HUES6 (cell line): ENCODE measurements at regions not wholly inside any gene's neighbourhood (a gene's known extent, or its start where the extent isn't known, plus 50 kb on each side); places are given as distances from the start of the nearest gene placed in this dataset.
A peak's percentile ranks its signal among the peaks of the same experiment; 100 is the strongest.

Experiments
- H3K27ac ChIP-seq: 2 replicates; pipeline ENCODE4 v1.7.0; 2013; ENCODE audit warnings: low read depth, mild to moderate bottlenecking, low read length, inconsistent platforms
- H3K27me3 ChIP-seq: 2 replicates; pipeline ENCODE4 v1.6.1; 2013; ENCODE audit warnings: low read length; ENCODE audit not compliant: control insufficient read depth, insufficient read depth
- H3K36me3 ChIP-seq: 2 replicates; pipeline ENCODE4 v1.6.1; 2013; ENCODE audit warnings: low read length; ENCODE audit not compliant: control insufficient read depth, insufficient read depth
- H3K4me1 ChIP-seq: 2 replicates; pipeline ENCODE4 v1.6.1; 2013; ENCODE audit warnings: low read length; ENCODE audit not compliant: control insufficient read depth, insufficient read depth
- H3K4me3 ChIP-seq: 2 replicates; pipeline ENCODE4 v1.5.1; 2013; ENCODE audit warnings: low read depth, low read length
- H3K9ac ChIP-seq: one replicate; pipeline ENCODE4 v1.6.1; 2013; ENCODE audit warnings: mild to moderate bottlenecking, low read length
- H3K9me3 ChIP-seq: 2 replicates; pipeline ENCODE4 v1.6.1; 2013; ENCODE audit warnings: low read depth, low read length; ENCODE audit not compliant: control insufficient read depth, insufficient read depth

DNA sequence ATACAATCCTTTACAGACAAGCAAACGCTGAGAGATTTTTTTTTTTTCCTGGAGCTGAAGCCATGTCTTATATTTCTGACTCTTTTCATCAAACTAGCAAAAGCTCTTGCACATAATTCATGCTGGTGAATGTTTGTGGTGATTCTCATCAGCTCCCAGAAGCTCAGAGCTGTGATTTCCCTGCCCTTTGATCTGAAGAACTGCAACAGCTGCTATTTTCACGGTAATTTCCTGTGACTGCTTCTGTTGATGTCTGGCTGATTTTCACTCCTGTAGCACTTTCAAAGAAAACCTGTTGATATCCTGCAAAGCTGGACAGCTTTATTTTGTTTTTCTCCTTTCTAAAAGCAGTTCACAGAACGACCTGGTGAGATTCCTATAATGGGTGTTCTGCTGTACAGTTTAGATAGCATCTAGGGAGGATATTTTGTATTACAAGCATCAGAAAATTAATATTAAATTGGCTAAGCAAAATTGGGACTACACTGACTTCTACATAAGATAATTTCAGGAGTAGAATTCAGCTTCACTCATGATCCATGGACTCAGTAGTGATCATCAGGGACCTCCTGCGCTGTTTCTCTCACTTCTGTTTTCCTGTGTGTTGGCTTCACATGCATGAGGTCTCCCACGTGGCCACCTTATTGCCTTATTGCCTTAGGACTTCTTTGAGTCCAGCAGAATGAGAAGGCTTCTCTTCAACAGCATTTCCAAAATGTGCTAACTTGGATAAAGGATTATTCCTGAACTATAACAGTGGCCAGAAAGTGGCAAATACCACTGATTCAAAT lies 1111.6 kb upstream of the SORCS1 start:
- H3K27ac ChIP-seq, result no peak overlapping the region
- no peaks in the 10 kb centered on the region for H3K9me3 ChIP-seq
- no peaks in the 10 kb centered on the region for H3K36me3 ChIP-seq
- no peak overlapping the region for H3K4me3 ChIP-seq
- H3K9ac ChIP-seq, result no peak overlapping the region
- 0 out of 2 replicates have a peak, but pooled peaks cover 5% of the 10 kb centered on the region for H3K4me1 ChIP-seq
- H3K27me3 ChIP-seq, result no peaks in the 10 kb centered on the region

DNA sequence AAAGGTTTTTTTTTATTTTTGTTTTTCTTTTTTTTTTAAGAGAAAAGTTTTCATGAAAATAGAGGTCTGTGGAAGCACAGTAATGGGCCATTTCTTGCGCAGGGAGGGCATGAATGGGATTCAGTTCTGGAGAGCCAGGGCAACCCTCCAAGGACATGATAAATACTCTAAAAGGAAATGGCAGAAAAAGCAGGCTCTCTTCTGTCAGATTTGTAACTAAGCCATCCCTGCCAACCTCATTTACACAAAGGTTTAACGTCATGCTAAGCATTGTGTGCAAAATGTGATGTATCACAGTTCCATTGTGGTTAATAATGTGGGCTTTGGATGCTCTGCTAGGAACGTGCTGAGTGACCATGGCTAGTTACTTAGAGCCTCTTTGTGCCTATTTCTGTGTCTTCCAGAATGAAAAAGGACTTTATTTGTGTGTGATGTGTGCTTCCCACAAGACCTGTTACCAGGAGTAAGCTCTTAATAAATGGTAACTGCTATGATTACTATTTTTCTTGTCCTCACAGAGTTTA lies 1095.9 kb upstream of the SORCS1 start:
- Histone ChIP-seq H3K9ac (no peak overlapping the region), H3K36me3 (no peaks in the 10 kb centered on the region), H3K27me3 (no peaks in the 10 kb centered on the region), H3K9me3 (no peaks in the 10 kb centered on the region), H3K4me1 (no peaks in the 10 kb centered on the region), H3K4me3 (no peak overlapping the region), H3K27ac (no peak overlapping the region)

DNA sequence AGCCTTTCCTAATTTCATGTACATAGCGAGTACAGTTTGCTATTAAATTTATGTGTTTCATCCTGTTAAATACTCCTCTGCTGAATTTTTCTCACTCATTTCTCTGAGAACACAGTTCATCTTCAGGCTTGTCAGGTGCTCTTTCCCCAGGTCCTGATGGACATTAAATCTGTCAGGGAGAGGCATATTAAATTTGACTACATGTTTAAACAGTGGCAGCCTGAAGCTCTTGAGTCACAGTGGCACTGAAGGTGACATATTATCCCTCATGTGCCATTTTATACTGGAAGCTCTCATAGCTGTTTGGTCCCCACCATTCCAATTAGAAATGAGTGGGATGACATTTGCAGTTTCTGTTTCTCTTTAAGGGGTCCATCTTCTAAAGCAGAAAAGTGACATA lies 1089.6 kb upstream of the SORCS1 start:
- 0 out of 2 replicates have a peak, but pooled peaks cover 7% of the 10 kb centered on the region for H3K9me3 ChIP-seq
- H3K36me3 ChIP-seq, result no peaks in the 10 kb centered on the region
- no peaks in the 10 kb centered on the region for H3K27me3 ChIP-seq
- H3K4me1 ChIP-seq, result no peaks in the 10 kb centered on the region
- no peak overlapping the region for H3K27ac ChIP-seq
- no peak overlapping the region for H3K9ac ChIP-seq
- H3K4me3 ChIP-seq, result no peak overlapping the region

DNA sequence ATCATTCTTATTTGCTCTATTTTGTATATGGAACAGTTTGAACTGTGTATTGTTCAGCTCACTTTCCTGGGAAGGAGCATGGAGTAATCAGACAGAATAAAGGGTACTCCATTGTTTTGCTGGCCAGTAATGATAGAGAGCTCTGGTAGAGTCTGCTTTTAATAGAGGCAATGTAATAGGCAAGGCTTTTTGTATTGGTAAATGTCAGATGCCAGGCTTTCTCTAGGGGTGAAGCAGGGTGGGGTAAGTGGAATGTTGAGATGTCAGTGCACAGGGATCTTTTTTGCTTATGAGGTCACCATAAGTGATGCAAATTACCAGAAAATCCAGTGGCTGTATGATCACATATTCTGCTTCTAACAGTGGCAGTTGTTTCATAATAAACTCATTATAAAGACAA lies 1088.3 kb upstream of the SORCS1 start:
- Histone ChIP-seq H3K9me3 (peaks cover 12% of the 10 kb centered on the region; the same call in 1 of the 2 replicates), H3K4me1 (no peaks in the 10 kb centered on the region), H3K27me3 (no peaks in the 10 kb centered on the region), H3K27ac (no peak overlapping the region), H3K4me3 (no peak overlapping the region), H3K36me3 (no peaks in the 10 kb centered on the region), H3K9ac (no peak overlapping the region)

DNA sequence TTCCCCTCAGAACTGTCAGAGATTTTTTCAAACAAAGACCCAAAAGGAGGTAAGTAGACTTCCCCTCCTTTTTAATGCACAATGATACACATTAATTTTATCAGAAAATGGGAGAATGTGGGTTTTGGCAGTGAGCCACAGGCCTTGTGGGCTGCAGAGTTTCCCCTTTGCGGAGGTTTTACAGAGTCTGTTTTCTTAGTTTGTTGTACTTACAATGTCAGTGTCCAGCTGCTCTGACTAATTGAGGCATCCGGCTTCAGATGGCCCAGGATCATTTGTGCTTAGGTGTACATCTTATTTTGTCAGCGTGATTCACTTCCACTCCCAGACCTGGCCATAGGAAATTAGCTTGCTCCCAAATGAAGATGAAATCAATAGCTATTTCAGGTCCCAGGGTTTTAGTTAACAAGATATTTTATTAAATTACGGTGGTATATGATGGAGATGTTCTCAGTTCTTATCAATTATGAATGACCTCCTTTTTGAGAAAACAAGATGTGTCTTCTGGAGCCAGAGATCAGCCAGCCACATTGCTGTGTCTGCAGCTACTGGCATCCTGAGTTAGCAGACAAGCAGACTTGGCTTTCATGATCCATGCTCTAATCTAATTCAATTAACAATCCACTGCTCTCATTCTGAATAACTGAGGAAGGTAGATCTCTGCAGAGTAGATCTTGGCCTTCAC lies 1086.6 kb upstream of the SORCS1 start:
- no peak overlapping the region for H3K9ac ChIP-seq
- no peaks in the 10 kb centered on the region for H3K36me3 ChIP-seq
- peaks cover 12% of the 10 kb centered on the region; the same call in 1 of the 2 replicates for H3K9me3 ChIP-seq
- H3K27me3 ChIP-seq, result no peaks in the 10 kb centered on the region
- H3K4me3 ChIP-seq, result no peak overlapping the region
- H3K27ac ChIP-seq, result no peak overlapping the region
- no peaks in the 10 kb centered on the region for H3K4me1 ChIP-seq

DNA sequence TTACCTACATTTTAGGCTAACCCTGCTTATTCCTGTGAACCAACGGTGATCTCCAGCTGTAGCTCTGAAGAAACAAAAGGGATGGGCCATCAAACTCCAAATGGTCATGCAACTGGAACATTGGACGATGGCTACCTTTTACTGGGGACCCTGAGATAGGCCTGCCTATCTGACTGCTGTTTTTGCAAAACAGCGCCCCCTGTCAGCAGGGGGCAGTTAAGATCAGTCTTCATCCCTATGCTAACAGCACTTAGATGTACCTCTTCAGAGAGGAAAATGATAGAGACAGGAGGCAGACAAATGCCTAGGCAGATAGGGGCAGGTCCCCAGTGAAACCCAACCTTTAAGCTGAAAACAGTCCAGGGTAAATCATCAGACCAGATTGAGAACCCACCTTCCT lies 1085.4 kb upstream of the SORCS1 start:
- Histone ChIP-seq H3K4me3 (no peak overlapping the region), H3K9me3 (peaks cover 18% of the 10 kb centered on the region; the same call in 1 of the 2 replicates), H3K4me1 (no peaks in the 10 kb centered on the region), H3K9ac (no peak overlapping the region), H3K36me3 (no peaks in the 10 kb centered on the region), H3K27me3 (no peaks in the 10 kb centered on the region), H3K27ac (no peak overlapping the region)

DNA sequence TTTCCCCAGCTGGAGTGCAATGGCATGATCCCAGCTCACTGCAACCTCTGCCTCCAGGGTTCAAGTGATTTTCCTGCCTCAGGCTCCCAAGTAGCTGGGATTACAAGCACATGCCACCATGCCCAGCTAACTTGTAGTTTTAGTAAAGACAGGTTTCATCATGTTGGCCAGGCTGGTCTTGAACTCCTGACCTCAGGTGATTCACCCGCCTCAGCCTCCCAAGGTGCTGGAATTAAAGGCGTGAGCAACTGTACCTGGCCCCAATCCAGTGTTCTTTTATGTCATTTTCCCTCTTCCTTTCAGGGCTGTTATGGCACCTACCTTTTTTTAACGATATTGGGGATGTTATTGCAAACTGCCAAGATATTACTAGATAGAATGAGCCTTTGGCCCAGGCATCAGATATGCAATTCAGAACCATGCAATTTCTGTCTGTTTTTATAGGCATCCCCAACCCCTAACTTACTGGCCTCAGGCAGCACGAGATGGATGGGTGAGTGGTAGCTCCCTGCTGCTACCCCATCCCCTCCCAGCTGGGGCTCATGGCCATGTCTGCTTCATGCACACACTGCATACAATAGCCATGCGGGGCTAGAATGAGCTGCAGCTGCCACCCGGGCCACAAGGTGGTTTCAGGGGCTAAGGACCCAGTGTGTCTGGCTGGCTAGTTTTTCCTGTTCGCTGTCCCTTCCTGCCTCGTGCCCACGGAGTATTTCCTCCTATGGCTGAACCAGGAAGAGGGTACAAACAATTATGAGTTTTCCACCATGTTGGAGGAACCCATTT lies 1080.1 kb upstream of the SORCS1 start:
- Histone ChIP-seq H3K9ac (no peak overlapping the region), H3K9me3 (peaks cover 31% of the 10 kb centered on the region), H3K27ac (no peak overlapping the region), H3K4me1 (peaks cover 5% of the 10 kb centered on the region), H3K36me3 (no peaks in the 10 kb centered on the region), H3K4me3 (no peak overlapping the region), H3K27me3 (no peaks in the 10 kb centered on the region)

DNA sequence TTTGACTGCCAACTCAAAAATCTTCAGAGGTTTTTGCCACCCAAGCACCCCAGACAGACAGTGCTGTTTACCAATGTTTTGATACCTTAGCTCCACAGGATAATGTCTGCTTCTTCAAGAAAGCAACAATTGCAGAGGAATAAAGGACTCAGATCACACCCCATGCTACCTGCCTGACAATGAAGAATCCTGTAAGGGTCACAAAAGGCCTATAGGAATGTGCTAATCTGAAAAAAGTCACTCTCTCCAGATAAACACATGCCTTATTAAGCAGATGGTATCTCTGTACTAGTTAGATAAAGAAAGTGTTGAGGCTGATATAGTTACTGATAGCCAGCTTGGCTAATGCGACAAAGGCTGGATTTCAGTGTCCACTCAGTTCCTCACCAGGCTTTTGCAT lies 1076.7 kb upstream of the SORCS1 start:
- peaks cover 21% of the 10 kb centered on the region for H3K9me3 ChIP-seq
- H3K27me3 ChIP-seq, result no peaks in the 10 kb centered on the region
- peak overlapping the region; percentile 33 for H3K9ac ChIP-seq
- H3K4me3 ChIP-seq, result no peak overlapping the region
- H3K36me3 ChIP-seq, result no peaks in the 10 kb centered on the region
- H3K27ac ChIP-seq, result no peak overlapping the region
- peaks cover 5% of the 10 kb centered on the region for H3K4me1 ChIP-seq

DNA sequence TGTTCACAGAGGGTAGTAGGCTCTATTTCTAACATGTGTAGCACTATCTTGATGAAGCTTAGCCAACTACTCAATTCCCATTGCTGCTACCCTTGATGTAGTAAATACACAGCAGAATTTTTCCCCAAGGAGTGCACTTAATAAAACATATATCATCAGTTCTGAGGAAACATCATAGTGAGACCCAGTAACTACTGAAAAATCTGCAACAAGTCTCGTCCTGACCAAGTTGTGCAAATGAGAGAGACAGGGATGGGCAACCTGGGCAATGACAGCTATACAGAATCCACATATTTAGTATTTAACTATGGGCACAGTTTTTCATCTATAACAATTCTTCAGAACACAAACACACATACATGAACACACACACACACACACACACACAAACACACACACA lies 1073.8 kb upstream of the SORCS1 start:
- H3K9ac ChIP-seq, result no peak overlapping the region

DNA sequence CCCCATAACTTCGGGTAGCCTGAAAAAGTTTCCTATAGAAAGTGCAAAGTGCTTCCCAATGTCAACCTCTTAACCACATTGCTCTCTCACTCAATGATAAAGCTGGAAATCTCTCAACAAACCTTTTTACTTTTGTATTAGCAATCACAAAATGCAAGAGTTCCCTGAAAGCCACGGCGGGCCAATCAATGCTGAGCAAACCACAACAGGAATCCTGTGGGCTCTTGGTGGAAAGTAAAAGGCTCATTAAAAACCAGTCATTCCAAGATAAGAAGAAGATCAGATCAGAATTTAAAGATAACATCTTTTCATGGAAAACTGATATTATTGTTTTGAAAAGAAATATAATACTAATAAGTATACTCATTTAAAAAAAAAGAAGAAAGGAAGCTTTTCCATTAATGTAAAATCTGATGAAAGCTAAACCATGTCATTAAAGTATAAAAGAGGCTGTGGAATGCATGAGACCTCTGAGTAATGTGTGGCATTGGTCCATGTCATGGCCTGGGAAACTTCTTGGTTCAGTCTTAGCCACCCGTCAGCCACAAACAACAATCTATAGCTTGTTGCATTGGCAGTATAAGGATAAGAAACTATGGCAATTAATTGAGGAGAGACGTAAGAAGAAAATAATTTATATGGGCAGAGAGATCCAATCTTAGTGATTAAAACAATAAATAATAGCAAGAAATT lies 1066.1 kb upstream of the SORCS1 start:
- no peaks in the 10 kb centered on the region for H3K36me3 ChIP-seq
- no peaks in the 10 kb centered on the region for H3K9me3 ChIP-seq
- no peak overlapping the region for H3K9ac ChIP-seq
- H3K4me3 ChIP-seq, result no peak overlapping the region
- no peaks in the 10 kb centered on the region for H3K27me3 ChIP-seq
- H3K27ac ChIP-seq, result no peak overlapping the region
- H3K4me1 ChIP-seq, result no peaks in the 10 kb centered on the region

More for the DNA sequence above, 1073.8 kb upstream of the SORCS1 start:
- no peak overlapping the region for H3K4me3 ChIP-seq
- no peak overlapping the region for H3K27ac ChIP-seq
- H3K4me1 ChIP-seq, result peaks cover 5% of the 10 kb centered on the region
- peaks cover 2% of the 10 kb centered on the region for H3K9me3 ChIP-seq
- H3K27me3 ChIP-seq, result no peaks in the 10 kb centered on the region
- no peaks in the 10 kb centered on the region for H3K36me3 ChIP-seq
